ENCODE measurements at regions not wholly inside any gene's neighbourhood (a gene's known extent, or its start where the extent isn't known, plus 50 kb on each side); places are given as distances from the start of the nearest gene placed in this dataset.

GRCh38 chr1:67557696-67558448 is 127.1 kb upstream of the GADD45A start:
- intact Hi-C loops (cut with DNase I) = no loop called here
- DNase-seq = no peak

GRCh38 chr1:67558449-67559193 is 126.4 kb upstream of the GADD45A start:
- intact Hi-C loops (cut with DNase I) = no loop called here

GRCh38 chr1:67559222-67559700 is 125.7 kb upstream of the GADD45A start:
- peak in 9 of 10 donors; percentile 14 to 91 (median 50) for DNase-seq
- intact Hi-C loops (cut with DNase I) = no loop called here

More at GRCh38 chr1:67558449-67559193, 126.4 kb upstream of the GADD45A start:
- DNase-seq = no peak

- intact Hi-C loops (cut with DNase I) = no loop called here
- no peak for DNase-seq
These were observed 124.3 kb upstream of the GADD45A start for GRCh38 chr1:67560580-67561255.

- intact Hi-C loops (cut with DNase I) = no loop called here
- peak; percentile 50 to 94 (median 77) for DNase-seq
These were observed 123.3 kb upstream of the GADD45A start for GRCh38 chr1:67561704-67562113.

- DNase-seq = no peak
- intact Hi-C loops (cut with DNase I) = no loop called here
These were observed 121.3 kb upstream of the GADD45A start for GRCh38 chr1:67563684-67564083.

GRCh38 chr1:67564193-67564592 is 120.8 kb upstream of the GADD45A start:
- intact Hi-C loops (cut with DNase I) = no loop called here
- no peak for DNase-seq

- DNase-seq = no peak
- intact Hi-C loops (cut with DNase I) = no loop called here
These were observed 118.1 kb upstream of the GADD45A start for GRCh38 chr1:67566803-67567377.

- intact Hi-C loops (cut with DNase I) = no loop called here
- DNase-seq = no peak
These were observed 114.4 kb upstream of the GADD45A start for GRCh38 chr1:67570486-67571143.

- no peak for DNase-seq
- intact Hi-C loops (cut with DNase I) = no loop called here
These were observed 113.6 kb upstream of the GADD45A start for GRCh38 chr1:67571406-67571805.

- intact Hi-C loops (cut with DNase I) = no loop called here
- peak in 1 of 10 donors; percentile 29 for DNase-seq
These were observed 113.0 kb upstream of the GADD45A start for GRCh38 chr1:67571901-67572593.

GRCh38 chr1:67572594-67573221 is 112.3 kb upstream of the GADD45A start:
- intact Hi-C loops (cut with DNase I) = no loop called here
- DNase-seq = no peak

GRCh38 chr1:67573311-67573872 is 111.6 kb upstream of the GADD45A start:
- peak in 1 of 10 donors; percentile 12 for DNase-seq
- intact Hi-C loops (cut with DNase I) = no loop called here

- DNase-seq = no peak
- intact Hi-C loops (cut with DNase I) = no loop called here
These were observed 110.8 kb upstream of the GADD45A start for GRCh38 chr1:67574221-67574620.

- intact Hi-C loops (cut with DNase I) = no loop called here
These were observed 109.1 kb upstream of the GADD45A start for GRCh38 chr1:67575861-67576260.

GRCh38 chr1:67576474-67576873 is 108.5 kb upstream of the GADD45A start:
- DNase-seq = no peak
- intact Hi-C loops (cut with DNase I) = no loop called here

More at GRCh38 chr1:67575861-67576260, 109.1 kb upstream of the GADD45A start:
- peak in 1 of 10 donors; percentile 27 for DNase-seq

- intact Hi-C loops (cut with DNase I) = no loop called here
- DNase-seq = peak in 1 of 10 donors; percentile 52
These were observed 107.4 kb upstream of the GADD45A start for GRCh38 chr1:67577646-67578045.

GRCh38 chr1:67578397-67579020 is 106.5 kb upstream of the GADD45A start:
- intact Hi-C loops (cut with DNase I) = no loop called here

More at GRCh38 chr1:67578397-67579020, 106.5 kb upstream of the GADD45A start:
- DNase-seq = peak in 1 of 10 donors; percentile 24
